ENCODE measurements at regions not wholly inside any gene's neighbourhood (a gene's known extent, or its start where the extent isn't known, plus 50 kb on each side); places are given as distances from the start of the nearest gene placed in this dataset.

DNA sequence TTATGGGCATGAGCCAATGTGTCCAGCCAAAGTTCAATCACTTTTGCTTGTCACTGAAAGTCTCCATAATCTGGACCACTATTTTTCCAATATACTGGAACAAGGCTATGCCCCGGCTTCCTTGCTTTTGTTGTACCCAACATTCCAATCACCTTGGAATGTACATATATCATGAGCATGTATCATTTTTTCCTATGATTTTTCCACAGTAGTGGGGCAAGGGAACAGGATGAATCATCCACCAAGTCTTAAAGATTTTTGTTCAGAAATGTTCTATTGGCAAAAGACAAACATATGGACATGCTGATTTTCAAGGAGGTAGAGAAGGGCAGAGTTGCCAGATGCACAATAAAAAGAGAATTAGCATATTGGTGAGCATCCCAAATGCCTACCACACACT, 548.1 kb upstream of the INTU start:
- DNase-seq (ENCODE audit: low spot score): no peak

DNA sequence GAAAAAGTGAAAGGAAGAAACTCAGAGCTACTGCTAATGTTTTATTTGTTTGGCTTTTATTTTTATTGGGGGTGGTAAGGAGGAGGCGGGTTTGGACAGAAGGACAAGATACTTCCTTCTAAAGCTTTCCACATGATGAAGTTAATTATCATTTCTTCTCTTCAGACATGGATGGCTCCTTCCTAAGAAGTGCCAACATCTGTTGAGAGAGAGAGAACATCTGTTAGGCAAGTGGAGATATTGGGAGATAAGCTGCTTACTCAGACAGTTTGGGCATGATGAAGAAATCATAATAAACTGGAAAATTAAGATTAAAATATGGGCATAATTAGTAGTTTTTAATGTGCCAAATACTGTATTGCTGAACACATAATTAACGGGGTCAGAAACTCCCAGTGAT, 535.7 kb upstream of the INTU start:
- DNase-seq (ENCODE audit: low spot score): no peak

DNA sequence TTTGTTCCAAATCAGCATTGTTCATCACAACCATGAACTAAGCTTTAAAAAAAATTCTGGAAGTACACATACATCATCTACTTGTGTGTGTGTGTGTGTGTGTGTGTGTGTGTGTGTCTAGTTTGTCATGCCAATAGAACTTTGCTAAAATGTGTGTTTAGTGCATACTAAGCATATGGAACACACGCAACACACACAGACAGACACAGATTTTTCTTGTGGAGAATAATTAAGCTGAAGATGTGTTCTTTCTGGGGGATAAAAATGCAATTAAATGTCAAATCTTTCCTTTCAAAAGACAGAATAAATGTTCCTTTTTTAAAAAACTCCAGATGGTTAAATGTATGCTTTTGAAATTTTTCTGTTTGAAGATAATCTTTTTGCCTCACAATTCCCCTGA, 530.4 kb upstream of the INTU start:
- no peak for DNase-seq (ENCODE audit: low spot score)

DNA sequence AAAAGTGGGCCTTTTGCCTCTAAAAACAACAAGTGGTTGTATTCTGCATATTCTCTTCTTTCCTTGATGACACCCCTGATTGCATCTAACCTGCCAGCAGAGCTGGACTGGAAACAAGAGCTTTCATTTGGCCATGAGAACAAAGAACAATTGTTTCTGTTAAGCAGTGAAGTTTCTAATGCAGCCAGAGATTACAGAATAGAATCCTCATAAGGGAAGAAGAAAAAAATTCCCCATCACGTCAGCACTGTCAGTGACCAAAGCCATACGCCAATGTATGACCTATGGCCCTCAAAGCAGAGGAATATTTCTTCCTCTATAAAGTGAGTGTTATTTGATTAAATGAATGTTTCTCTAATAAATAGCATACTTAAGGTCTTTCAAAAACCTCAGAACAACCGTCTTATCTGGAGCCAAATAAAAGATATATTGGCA, 529.1 kb upstream of the INTU start:
- no peak for DNase-seq (ENCODE audit: low spot score)

DNA sequence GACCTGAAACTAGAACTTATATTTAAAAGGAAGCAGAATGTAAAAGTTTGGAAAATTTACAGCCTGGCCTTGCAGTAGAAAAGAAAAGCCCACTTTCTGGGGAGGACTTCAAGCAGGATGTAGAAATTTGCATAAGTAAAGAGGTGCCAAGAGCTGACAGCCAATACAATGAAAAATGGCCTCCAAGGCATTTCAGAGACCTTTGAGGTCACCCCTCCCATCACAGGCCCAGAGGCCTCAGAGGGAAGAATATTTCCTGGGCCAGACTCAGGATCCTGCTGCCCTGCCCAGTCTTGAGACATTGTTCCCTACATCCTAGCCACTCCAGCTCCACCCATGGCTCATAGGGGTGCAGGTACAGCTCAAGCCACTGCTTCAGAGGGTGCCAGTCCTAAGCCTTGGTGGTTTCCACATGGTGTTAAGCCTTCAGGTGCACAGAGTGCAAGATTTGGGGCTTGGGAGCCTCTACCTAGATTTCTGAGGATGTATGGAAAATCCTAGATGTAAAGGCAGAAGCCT, 518.9 kb upstream of the INTU start:
- no peak for DNase-seq (ENCODE audit: low spot score)

DNA sequence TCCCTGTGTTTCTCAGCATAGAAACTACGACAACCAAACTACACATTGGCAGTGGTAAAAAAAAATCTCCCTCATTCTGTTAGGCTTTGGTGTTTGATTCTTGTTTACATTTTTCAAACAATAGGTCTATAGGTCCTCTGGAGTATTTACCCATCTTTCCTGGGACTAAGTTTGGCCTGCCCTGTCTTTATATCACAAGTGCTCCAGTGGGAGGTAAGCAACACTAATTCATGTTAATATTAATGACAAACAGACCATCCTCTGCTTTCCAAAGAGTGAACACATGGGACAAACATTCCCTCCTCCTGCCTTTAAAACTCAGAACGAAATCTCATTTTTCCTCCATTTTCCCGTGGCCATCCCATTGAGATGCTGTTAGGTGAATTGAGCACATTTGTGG, 514.1 kb upstream of the INTU start:
- DNase-seq (ENCODE audit: low spot score): no peak

DNA sequence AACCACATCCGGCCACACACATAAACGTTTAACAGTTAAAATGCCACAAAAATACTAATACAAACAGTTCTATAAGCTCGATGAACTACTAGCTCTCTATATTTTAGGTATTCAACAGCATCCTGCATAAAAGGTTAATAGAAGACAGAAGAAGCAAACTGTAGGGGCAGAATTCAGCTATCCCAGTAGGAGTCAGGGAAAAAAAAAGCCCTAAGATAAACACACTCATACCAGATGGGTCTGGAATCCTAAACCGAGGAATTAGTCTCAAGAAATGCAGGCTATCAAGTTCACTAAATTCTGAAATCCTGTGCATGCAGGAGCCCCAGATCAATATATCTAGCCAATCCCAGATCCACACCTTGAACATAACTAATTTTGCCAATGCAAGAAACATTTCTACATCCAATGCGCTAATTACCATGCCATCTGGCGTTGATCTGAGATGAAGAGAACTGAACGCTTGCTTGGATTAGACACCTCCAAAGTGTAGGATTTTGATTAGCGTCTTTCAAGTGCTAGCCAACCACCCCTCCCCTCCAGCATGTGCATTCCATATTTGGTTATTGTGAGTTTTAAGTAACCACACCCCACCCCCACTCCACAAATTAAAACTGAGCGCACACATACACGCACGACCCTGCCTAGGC, 512.2 kb upstream of the INTU start:
- DNase-seq (ENCODE audit: low spot score): no peak

DNA sequence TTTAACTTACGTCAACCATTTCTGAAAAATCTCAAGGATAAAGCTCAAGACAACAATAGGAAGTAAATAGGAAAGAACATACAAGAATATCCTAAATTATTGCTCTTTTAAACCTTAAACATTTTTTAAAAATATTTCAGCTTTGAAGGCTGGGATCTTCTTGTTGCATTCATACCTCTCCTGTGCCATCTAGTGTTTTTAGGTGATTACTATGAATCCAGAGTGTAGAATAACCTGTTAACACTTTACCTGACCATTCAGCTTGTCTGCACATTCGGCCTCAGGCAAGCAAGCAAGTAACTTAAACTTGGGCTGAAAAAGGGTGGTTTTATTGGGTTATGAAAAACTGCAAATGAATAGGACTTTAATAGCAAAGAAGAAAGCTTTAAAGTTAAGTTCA, 507.8 kb upstream of the INTU start:
- no peak for DNase-seq (ENCODE audit: low spot score)

DNA sequence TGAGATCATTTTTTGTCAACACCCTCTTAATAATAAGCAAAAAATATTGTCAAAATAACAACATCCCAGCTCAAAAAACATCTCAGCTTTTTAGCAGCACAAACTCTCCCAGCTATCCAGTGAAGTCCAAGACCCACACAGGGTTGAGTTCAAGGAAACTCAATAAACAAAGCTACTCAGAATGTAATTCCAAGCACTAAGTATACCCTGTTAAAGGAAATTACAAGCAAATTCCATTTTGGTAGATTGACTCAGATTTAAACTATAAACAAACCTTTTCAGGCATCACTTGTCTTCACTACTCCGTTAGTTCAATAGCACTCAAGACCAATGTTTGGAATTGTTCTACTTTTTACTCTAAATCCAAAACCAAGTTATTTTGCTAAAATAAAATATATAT, 506.0 kb upstream of the INTU start:
- no peak for DNase-seq (ENCODE audit: low spot score)

DNA sequence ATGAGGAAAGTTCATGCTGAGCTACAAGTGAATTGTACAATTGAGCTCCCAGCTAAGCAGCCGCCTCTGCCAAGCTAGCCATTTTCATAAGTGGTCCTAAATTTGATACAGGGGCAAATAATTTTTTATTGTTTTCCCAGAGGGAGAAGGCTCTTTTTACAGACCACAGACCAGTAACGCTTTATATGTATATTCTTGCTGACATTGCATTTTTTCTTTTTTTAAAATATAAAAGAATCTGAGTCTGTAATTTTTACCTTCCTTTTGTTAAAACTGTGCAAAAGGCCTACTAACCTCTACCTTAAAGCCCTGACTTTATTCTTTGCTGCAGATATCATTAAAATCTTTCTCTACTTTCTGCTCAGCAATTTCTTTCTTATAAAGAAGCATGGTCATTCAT, 501.2 kb upstream of the INTU start:
- no peak for DNase-seq (ENCODE audit: low spot score)

DNA sequence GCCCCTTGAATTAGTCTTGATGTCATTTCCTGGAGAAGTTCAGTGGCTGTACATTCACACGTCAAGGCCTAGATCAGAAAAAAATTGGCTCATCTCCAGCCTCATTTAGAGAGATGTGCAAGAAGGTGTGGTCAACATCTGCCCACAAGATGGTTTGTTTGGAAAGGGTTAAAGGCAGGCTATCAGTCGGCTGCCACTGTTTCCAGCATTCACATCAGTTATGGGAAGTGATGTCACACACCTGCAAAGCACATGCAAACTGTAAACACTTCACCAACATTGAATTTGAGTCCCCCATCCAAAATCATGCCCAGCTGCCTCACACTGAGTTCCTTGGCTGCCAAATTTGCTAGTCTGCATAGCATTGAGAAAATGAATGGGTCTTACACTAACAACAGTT, 498.3 kb upstream of the INTU start:
- no peak for DNase-seq (ENCODE audit: low spot score)

DNA sequence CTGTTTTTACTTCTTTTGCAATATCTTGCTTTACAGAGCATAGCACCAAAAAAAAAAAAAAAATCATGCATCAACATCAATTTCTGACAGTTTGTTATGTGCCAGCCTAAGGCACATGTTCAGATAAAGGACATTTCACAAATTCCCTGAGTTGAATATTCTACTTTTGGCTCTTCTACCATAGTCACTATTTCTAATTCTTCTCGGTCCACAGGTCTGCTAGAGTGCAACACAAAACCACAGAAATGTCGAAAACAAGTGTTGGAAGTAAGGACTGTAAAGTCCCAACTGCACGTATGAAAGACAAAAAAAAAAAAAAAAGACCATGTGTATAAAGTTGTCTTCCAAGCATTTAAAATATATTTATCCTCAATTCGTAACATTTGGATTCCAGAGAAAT, 494.2 kb upstream of the INTU start:
- DNase-seq (ENCODE audit: low spot score): no peak

DNA sequence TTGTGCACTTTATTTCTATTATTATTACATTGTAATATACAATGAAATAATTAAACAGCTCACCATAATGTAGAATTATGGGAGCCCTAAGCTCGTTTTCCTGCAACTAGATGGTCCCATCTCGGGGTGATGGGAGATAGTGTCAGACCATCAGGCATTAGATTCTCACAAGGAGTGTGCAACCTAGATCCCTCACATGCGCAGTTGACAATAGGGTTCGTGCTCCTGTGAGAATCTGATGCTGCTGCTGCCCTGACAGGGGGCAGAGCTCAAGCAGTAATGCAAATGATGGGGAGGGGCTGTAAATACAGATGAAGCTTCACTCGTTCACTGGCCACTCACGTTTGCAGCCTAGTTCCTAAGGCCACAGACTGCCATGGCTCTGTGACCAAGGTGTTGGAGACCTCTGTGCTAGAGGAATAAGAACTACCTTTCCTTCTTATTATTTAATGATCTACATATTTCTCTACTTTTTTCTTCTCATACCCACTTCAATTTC, 492.9 kb upstream of the INTU start:
- no peak for DNase-seq (ENCODE audit: low spot score)

DNA sequence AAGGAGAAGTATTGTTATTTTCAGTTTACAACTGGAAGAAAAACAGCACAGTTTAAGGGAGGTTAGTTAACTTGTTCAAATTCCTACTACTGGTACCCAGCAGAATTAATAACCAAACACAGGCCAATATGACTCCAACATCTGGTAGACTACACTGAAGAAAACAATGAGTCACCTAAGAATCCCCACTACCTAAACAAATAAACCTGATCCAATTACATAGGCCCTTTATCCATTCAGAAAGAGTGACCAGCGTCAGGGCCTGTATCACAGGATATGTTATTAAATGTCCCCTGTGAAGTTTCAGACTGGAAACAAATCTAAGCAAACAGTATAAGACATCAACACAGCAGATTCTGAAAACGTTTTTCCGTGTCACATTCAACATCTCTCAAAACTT, 492.5 kb upstream of the INTU start:
- DNase-seq (ENCODE audit: low spot score): no peak

DNA sequence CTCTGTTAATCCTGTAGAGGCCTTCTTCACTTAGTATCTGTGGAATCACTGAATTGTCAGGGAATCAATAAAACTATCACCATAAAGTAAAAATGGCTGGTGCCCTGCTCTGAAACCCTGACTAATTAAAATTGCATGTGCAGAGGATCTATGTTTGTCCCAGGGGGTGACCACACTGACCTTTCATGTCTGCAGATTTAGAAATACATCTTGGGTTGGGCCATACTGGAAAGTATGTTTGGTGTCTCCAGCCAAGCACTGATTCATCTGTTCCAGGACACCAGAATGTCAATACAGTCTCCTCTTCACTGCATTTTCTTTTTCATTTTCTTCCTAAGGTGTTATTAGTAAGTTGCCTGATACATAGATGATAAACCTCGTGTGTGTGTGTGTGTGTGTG, 490.9 kb upstream of the INTU start:
- no peak for DNase-seq (ENCODE audit: low spot score)

DNA sequence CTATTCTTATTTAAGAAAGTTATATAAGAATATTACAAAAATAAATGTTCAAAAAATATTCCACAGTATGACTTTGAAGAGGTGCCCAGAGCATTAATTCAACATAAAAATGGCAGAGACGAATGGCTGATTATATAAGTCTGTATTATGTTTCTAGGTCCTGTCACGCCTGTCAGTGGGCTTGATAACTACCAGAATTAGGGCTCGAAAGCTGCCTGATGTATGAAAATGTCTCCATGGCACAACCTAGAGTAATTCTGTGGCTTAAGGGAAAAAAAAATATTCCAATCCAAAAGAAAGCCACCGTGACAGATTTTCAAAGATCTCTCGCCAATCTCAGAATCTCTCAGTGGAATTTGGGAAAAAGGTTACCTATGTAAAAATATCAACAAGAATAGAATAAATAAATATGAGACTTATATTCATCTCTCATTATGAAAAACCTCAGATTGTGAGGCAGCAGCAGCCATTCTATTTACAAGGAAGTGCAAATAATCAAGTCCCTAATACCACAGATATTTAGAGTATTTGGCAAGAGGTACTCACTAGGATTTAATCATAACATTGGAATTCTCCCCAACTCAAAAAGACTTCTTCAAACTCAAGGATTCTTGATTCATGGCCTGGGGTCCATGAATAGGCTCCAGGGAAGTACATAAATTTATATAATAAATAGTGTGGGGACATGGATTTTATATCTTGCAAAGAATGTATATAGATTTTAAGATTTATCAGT, 489.1 kb upstream of the INTU start:
- DNase-seq (ENCODE audit: low spot score): no peak

DNA sequence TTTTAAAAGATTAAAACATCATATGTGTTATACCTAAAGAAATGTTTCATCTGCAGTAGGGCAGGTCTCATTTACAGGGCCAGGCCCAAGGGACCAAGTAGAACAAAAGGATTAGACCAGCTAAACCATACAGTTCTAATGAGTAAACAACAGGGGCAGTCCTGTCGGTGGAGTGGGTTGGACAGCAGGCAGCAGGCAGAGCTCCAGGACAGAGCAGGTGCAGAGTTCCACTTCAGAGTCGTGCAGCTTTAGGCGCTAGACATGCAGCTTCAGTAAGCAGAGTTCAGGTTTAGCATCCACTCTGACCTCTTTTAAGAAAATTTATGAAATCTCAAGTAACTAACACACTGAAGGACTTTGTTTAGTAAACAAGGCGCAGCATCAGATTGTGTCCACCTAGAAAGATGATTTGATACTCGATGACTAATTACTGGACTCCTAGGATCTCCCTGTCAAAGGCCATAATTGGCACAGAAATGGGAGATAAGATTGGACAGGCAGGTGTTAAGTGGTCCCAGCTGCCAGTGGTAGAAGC, 487.7 kb upstream of the INTU start:
- no peak for DNase-seq (ENCODE audit: low spot score)

DNA sequence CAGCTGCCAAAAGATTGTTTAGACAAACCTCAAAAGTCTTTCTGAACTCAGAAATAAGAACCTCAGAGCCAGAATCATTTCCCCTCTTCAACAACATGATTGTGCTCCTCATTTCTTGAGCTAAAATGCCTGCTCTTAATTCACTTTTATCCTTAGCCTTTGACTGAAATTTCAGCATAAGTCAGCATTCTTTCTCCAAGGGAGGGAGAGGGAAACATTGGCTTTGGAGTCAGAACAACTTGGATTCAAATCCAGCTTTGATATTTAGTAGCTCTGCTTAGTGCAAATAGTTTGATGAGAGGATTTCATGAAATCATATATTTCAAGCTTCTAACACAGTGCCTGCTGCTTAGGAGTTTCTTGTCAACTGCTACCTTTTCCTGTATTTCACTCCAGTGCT, 484.6 kb upstream of the INTU start:
- no peak for DNase-seq (ENCODE audit: low spot score)

DNA sequence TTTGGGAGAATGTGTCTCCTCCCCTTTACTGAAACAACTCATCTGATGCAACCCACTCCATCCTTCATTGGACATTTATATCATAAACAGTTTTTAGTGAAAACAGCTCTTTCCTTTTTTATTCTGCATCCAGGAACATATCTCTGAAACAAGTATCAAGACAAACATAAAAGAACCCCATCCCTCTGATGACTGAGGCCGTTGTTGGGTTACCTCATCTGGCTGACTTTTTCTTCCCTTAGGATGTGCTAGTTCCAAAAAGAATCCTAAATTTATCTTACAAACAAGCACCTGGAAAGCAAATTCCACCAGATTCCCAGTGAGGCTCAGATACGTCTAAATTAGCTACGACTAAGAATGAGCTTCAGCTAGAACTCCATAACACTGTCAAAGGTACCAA, 483.7 kb upstream of the INTU start:
- no peak for DNase-seq (ENCODE audit: low spot score)

DNA sequence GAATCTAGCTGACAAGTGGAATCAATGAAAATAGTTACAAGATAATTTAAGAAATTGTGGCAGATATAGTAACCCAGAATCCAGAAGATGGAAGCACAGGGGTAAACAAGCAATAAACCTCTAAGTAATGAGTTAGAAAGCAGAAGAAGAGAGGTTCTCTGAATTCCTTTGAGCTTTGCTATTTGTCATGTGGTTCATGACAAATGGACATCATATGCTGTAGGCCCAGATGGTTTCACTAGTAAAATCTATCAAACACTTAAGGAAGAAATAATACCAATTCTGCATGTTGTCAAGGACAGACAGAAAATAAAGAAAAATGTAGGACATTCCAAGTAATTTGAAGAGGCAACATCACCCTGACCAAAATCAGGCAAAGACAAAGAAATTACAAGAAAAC, 480.8 kb upstream of the INTU start:
- no peak for DNase-seq (ENCODE audit: low spot score)

DNA sequence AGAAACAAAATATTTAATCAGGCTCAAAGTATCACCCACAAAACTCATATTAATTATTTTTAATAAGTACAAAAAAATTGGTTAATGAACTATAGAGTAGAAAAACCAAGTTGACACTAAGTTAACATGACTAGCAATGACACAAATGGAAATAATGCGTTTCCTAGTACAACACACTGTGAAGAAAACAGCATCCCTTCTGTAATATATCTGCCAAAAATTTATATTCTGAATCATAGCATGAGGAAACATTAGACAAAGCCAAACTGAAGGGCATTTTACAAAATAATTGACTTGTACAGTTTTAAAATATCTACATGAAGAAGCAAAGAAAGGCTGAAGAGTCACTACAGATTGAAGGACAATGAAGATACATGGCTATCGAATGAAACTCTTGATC, 477.6 kb upstream of the INTU start:
- no peak for DNase-seq (ENCODE audit: low spot score)

DNA sequence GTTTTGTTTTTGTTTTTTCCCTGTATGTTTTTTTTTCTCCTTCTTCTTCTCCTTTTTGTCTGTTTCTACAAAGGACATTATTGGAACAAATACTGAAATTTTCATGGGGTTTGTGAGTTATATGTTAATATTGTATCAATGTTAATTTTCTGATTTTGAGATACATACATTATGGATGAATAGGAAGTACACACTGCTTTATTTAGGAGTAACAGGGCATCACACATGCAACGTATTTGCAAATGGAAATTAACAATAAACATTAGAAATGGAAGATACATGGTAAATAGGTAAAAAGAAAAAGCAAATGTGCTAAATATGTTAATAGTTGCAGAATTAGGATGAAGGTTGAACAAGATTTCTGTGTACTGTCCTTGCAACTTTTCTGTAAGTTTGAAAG, 477.2 kb upstream of the INTU start:
- no peak for DNase-seq (ENCODE audit: low spot score)

DNA sequence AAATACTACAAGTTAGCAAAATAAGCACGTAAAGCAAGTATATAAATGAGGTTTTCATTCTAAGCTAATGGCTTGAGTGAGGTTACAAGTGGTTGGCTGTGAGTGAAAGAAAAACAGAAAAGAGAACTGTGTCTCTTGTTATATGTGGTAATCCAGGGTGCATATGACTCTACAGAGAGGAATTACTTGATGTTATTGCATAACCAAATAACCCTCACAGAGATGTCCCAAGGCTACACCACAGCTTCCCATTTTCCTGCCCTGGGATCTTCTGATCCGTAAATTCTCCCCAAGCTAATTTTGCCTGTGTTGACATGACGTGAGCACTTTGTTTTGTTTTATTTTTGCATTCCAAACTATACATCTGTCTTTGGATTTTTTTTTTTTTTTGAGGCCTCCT, 470.0 kb upstream of the INTU start:
- DNase-seq (ENCODE audit: low spot score): no peak

DNA sequence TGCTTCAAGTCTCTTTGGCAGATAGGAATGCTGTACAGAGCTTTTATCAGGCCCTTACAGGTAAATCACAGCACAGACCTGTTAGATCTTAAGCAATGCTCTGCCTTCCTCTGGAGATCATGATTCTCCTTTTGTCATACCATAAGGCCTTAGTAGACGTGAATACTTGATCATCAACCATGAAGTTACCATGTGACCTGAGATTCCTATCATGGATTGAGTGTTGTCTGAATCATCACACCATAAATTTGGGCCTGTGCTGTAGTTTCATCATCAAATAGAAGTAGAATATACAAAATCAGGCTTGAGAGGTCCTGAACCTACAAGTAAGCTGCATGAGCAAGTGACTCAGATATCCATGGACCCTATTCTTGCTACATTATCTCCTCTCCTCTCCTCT, 466.8 kb upstream of the INTU start:
- no peak for DNase-seq (ENCODE audit: low spot score)

Measured in cerebellar cortex (tissue), 1 donor.